ENCODE measurements at regions not wholly inside any gene's neighbourhood (a gene's known extent, or its start where the extent isn't known, plus 50 kb on each side); places are given as distances from the start of the nearest gene placed in this dataset.

- TF ChIP-seq, protein P1, sequence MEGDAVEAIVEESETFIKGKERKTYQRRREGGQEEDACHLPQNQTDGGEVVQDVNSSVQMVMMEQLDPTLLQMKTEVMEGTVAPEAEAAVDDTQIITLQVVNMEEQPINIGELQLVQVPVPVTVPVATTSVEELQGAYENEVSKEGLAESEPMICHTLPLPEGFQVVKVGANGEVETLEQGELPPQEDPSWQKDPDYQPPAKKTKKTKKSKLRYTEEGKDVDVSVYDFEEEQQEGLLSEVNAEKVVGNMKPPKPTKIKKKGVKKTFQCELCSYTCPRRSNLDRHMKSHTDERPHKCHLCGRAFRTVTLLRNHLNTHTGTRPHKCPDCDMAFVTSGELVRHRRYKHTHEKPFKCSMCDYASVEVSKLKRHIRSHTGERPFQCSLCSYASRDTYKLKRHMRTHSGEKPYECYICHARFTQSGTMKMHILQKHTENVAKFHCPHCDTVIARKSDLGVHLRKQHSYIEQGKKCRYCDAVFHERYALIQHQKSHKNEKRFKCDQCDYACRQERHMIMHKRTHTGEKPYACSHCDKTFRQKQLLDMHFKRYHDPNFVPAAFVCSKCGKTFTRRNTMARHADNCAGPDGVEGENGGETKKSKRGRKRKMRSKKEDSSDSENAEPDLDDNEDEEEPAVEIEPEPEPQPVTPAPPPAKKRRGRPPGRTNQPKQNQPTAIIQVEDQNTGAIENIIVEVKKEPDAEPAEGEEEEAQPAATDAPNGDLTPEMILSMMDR (optimal IDR thresholded peaks at IDR 0.05 in 1 of 3, IDR thresholded peaks at IDR 0.05 in 1 of 3, conservative IDR thresholded peaks at IDR 0.05 in 1 of 3; ENCODE audit: extremely low read depth in 1 of 3, insufficient read depth in 2 of 3, low read length in 3 of 3) = no peak
- no peak for TF ChIP-seq EZH2 (IDR thresholded peaks at IDR 0.05; ENCODE audit: low read length)
Measured at GRCh38 chr1:166379447-166379846, 212.6 kb upstream of the FAM78B start.
